ENCODE measurements at regions not wholly inside any gene's neighbourhood (a gene's known extent, or its start where the extent isn't known, plus 50 kb on each side); places are given as distances from the start of the nearest gene placed in this dataset.

DNA sequence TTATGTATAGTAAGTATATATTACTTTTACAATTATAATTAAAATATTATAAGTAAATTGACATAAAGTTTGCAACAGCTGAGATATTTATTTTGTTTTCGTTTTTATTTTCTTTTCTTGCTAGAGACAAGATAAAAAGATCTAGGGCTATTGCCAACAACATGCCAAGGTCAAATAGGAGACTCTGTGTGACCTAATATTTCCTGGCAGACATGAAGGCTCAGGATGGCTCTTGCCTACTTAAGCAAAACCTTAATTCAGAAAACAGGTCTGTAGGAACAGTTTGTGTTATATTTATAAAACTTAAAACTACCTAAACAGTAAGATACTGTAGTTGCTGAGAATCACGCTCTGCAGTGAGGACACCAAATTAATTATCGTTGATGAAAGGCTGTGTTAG, 145.2 kb downstream of the RFC3 start:
- no peak for TF ChIP-seq POLR2AphosphoS5 (IDR thresholded peaks at IDR 0.05; ENCODE audit: low read depth)
- TF ChIP-seq, protein P1, sequence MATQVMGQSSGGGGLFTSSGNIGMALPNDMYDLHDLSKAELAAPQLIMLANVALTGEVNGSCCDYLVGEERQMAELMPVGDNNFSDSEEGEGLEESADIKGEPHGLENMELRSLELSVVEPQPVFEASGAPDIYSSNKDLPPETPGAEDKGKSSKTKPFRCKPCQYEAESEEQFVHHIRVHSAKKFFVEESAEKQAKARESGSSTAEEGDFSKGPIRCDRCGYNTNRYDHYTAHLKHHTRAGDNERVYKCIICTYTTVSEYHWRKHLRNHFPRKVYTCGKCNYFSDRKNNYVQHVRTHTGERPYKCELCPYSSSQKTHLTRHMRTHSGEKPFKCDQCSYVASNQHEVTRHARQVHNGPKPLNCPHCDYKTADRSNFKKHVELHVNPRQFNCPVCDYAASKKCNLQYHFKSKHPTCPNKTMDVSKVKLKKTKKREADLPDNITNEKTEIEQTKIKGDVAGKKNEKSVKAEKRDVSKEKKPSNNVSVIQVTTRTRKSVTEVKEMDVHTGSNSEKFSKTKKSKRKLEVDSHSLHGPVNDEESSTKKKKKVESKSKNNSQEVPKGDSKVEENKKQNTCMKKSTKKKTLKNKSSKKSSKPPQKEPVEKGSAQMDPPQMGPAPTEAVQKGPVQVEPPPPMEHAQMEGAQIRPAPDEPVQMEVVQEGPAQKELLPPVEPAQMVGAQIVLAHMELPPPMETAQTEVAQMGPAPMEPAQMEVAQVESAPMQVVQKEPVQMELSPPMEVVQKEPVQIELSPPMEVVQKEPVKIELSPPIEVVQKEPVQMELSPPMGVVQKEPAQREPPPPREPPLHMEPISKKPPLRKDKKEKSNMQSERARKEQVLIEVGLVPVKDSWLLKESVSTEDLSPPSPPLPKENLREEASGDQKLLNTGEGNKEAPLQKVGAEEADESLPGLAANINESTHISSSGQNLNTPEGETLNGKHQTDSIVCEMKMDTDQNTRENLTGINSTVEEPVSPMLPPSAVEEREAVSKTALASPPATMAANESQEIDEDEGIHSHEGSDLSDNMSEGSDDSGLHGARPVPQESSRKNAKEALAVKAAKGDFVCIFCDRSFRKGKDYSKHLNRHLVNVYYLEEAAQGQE (IDR thresholded peaks at IDR 0.05; ENCODE audit: insufficient replicate concordance, low read depth): no peak
- TF ChIP-seq, protein P2, sequence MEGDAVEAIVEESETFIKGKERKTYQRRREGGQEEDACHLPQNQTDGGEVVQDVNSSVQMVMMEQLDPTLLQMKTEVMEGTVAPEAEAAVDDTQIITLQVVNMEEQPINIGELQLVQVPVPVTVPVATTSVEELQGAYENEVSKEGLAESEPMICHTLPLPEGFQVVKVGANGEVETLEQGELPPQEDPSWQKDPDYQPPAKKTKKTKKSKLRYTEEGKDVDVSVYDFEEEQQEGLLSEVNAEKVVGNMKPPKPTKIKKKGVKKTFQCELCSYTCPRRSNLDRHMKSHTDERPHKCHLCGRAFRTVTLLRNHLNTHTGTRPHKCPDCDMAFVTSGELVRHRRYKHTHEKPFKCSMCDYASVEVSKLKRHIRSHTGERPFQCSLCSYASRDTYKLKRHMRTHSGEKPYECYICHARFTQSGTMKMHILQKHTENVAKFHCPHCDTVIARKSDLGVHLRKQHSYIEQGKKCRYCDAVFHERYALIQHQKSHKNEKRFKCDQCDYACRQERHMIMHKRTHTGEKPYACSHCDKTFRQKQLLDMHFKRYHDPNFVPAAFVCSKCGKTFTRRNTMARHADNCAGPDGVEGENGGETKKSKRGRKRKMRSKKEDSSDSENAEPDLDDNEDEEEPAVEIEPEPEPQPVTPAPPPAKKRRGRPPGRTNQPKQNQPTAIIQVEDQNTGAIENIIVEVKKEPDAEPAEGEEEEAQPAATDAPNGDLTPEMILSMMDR (IDR thresholded peaks at IDR 0.05; ENCODE audit: insufficient read depth, low read length): no peak
- TF ChIP-seq GABPA (IDR thresholded peaks at IDR 0.05; ENCODE audit: low read depth): no peak
- TF ChIP-seq SPI1 (IDR thresholded peaks at IDR 0.05; ENCODE audit: borderline replicate concordance, low read depth): no peak

Measured in HL-60 (cell line).